Fibroblast of lung (primary cell): ENCODE measurements at regions not wholly inside any gene's neighbourhood (a gene's known extent, or its start where the extent isn't known, plus 50 kb on each side); places are given as distances from the start of the nearest gene placed in this dataset.

Experiments
- DNase-seq, 2 donors: peaks; one replicate each; pipeline versions ENCODE4 v3.0.0 to v3.0.0-alpha.2; 2010; ENCODE audit warnings: low read depth in 2 of 2
- H2AFZ ChIP-seq: 2 replicates; pipeline ENCODE4 v1.5.1; 2012; ENCODE audit warnings: low read length, control low read depth, inconsistent platforms
- H3K27ac ChIP-seq: 2 replicates; pipeline ENCODE4 v1.5.1; 2011; ENCODE audit warnings: low read length, control low read depth; ENCODE audit not compliant: insufficient read depth
- H3K27me3 ChIP-seq: 2 replicates; pipeline ENCODE4 v1.5.1; 2011; ENCODE audit warnings: mild to moderate bottlenecking, low read length; ENCODE audit not compliant: control insufficient read depth, insufficient read depth
- H3K36me3 ChIP-seq: 2 replicates; pipeline ENCODE4 v1.5.1; 2011; ENCODE audit warnings: low read length; ENCODE audit not compliant: control insufficient read depth, insufficient read depth
- H3K4me1 ChIP-seq: 2 replicates; pipeline ENCODE4 v1.5.1; 2011; ENCODE audit warnings: low read length; ENCODE audit not compliant: control insufficient read depth, insufficient read depth; ENCODE audit errors: extremely low read depth
- H3K4me2 ChIP-seq: 2 replicates; pipeline ENCODE4 v1.5.1; 2011; ENCODE audit warnings: low read length, control low read depth; ENCODE audit not compliant: insufficient read depth; ENCODE audit errors: extremely low read depth
- H3K4me3 ChIP-seq, 4 experiments: fragments of 200-600 bp in 1 of 4; sonication (generic) in 1 of 4; replicated peaks in 1 of 4; 2 replicates each; pipeline ENCODE4 v1.5.1; 2011 to 2016; ENCODE audit warnings: low read length in 4 of 4, low read depth in 3 of 4, mild to moderate bottlenecking in 3 of 4, control low read depth in 2 of 4, inconsistent platforms in 1 of 4, mixed read lengths in 1 of 4; ENCODE audit not compliant: insufficient read depth in 1 of 4; ENCODE audit errors: control extremely low read depth in 1 of 4
- H3K79me2 ChIP-seq: 2 replicates; pipeline ENCODE4 v1.5.1; 2012; ENCODE audit warnings: mild to moderate bottlenecking, low read length, inconsistent platforms; ENCODE audit not compliant: control insufficient read depth, insufficient read depth
- H3K9ac ChIP-seq: 2 replicates; pipeline ENCODE4 v1.5.1; 2011; ENCODE audit warnings: mild to moderate bottlenecking, low read length, control low read depth; ENCODE audit not compliant: insufficient read depth
- H3K9me3 ChIP-seq: 2 replicates; pipeline ENCODE4 v1.5.1; 2012; ENCODE audit warnings: low read depth, low read length; ENCODE audit not compliant: control insufficient read depth, insufficient read depth
- H4K20me1 ChIP-seq: 2 replicates; pipeline ENCODE4 v1.5.1; 2011; ENCODE audit warnings: low read length; ENCODE audit not compliant: control insufficient read depth, insufficient read depth; ENCODE audit errors: extremely low read depth
- EZH2 ChIP-seq: IDR thresholded peaks from 2 replicates; pipeline ENCODE4 v1.5.1; 2012; ENCODE audit warnings: low read length, control low read depth, mild to moderate bottlenecking; ENCODE audit errors: missing control alignments
- TF ChIP-seq, protein P1 (sequence below), 2 donors: IDR thresholded peaks in 1 of 2; conservative IDR thresholded peaks in 1 of 2; 1 replicate in 1 of 2; 2 replicates in 1 of 2; pipeline ENCODE4 v1.5.1; 2011 to 2012; ENCODE audit warnings: low read length in 2 of 2, control low read depth in 1 of 2, inconsistent platforms in 1 of 2, low read depth in 1 of 2, mild to moderate bottlenecking in 1 of 2

- no peak overlapping the region for H3K27ac ChIP-seq
- no peaks in the 10 kb centered on the region for H3K36me3 ChIP-seq
- no peak for DNase-seq
- no peaks in the 10 kb centered on the region for H3K4me1 ChIP-seq
- no peak overlapping the region for H2AFZ ChIP-seq
- H3K79me2 ChIP-seq, result no peaks in the 10 kb centered on the region
- no peaks in the 10 kb centered on the region for H3K9me3 ChIP-seq
- H3K27me3 ChIP-seq, result no peaks in the 10 kb centered on the region
- no peak overlapping the region for H3K4me3 ChIP-seq
- no peak overlapping the region for H3K4me2 ChIP-seq
- H4K20me1 ChIP-seq, result no peaks in the 10 kb centered on the region
- no peak overlapping the region for H3K9ac ChIP-seq
- TF ChIP-seq, protein P1, sequence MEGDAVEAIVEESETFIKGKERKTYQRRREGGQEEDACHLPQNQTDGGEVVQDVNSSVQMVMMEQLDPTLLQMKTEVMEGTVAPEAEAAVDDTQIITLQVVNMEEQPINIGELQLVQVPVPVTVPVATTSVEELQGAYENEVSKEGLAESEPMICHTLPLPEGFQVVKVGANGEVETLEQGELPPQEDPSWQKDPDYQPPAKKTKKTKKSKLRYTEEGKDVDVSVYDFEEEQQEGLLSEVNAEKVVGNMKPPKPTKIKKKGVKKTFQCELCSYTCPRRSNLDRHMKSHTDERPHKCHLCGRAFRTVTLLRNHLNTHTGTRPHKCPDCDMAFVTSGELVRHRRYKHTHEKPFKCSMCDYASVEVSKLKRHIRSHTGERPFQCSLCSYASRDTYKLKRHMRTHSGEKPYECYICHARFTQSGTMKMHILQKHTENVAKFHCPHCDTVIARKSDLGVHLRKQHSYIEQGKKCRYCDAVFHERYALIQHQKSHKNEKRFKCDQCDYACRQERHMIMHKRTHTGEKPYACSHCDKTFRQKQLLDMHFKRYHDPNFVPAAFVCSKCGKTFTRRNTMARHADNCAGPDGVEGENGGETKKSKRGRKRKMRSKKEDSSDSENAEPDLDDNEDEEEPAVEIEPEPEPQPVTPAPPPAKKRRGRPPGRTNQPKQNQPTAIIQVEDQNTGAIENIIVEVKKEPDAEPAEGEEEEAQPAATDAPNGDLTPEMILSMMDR (conservative IDR thresholded peaks at IDR 0.05 in 1 of 2, IDR thresholded peaks at IDR 0.05 in 1 of 2; ENCODE audit: low read depth in 1 of 2, low read length in 2 of 2), result no peak
- TF ChIP-seq EZH2, result no peak
Measured at GRCh38 chr19:27673986-27674385, 1539.0 kb downstream of the UQCRFS1 start.

- Histone ChIP-seq H3K27me3 (no peaks in the 10 kb centered on the region), H4K20me1 (no peaks in the 10 kb centered on the region), H3K27ac (no peak overlapping the region), H3K9me3 (no peaks in the 10 kb centered on the region), H3K4me1 (no peaks in the 10 kb centered on the region), H2AFZ (no peak overlapping the region), H3K4me3 (no peak overlapping the region), H3K36me3 (no peaks in the 10 kb centered on the region), H3K9ac (no peak overlapping the region), H3K79me2 (no peaks in the 10 kb centered on the region), H3K4me2 (no peak overlapping the region)
- DNase-seq, result no peak
- TF ChIP-seq EZH2, result no peak
- TF ChIP-seq, protein P1 (conservative IDR thresholded peaks at IDR 0.05 in 1 of 2, IDR thresholded peaks at IDR 0.05 in 1 of 2; ENCODE audit: low read depth in 1 of 2, low read length in 2 of 2), result no peak
Measured at GRCh38 chr19:27672309-27673047, 1540.5 kb downstream of the UQCRFS1 start.

GRCh38 chr19:27671876-27672275, 1541.1 kb downstream of the UQCRFS1 start:
- H3K4me1 ChIP-seq, result no peaks in the 10 kb centered on the region
- no peaks in the 10 kb centered on the region for H3K27me3 ChIP-seq
- no peak overlapping the region for H3K4me2 ChIP-seq
- H3K4me3 ChIP-seq, result no peak overlapping the region
- no peak overlapping the region for H2AFZ ChIP-seq
- no peaks in the 10 kb centered on the region for H3K9me3 ChIP-seq
- no peaks in the 10 kb centered on the region for H4K20me1 ChIP-seq
- no peak for DNase-seq
- H3K9ac ChIP-seq, result no peak overlapping the region
- TF ChIP-seq, protein P1 (conservative IDR thresholded peaks at IDR 0.05 in 1 of 2, IDR thresholded peaks at IDR 0.05 in 1 of 2; ENCODE audit: low read depth in 1 of 2, low read length in 2 of 2), result no peak
- no peak for TF ChIP-seq EZH2
- no peak overlapping the region for H3K27ac ChIP-seq
- H3K79me2 ChIP-seq, result no peaks in the 10 kb centered on the region
- H3K36me3 ChIP-seq, result no peaks in the 10 kb centered on the region
